ENCODE measurements at regions not wholly inside any gene's neighbourhood (a gene's known extent, or its start where the extent isn't known, plus 50 kb on each side); places are given as distances from the start of the nearest gene placed in this dataset.

GRCh38 chr6:91781946-91782345, 1195.1 kb upstream of the MAP3K7 start:
- TF ChIP-seq CTCF (optimal IDR thresholded peaks at IDR 0.05 in 1 of 3, IDR thresholded peaks at IDR 0.05 in 1 of 3, conservative IDR thresholded peaks at IDR 0.05 in 1 of 3; ENCODE audit: extremely low read depth in 1 of 3, insufficient read depth in 2 of 3, low read length in 3 of 3) (peak in 1 of 3 experiments; percentile 18), EZH2 (IDR thresholded peaks at IDR 0.05; ENCODE audit: low read length) (no peak)

Data from keratinocyte (primary cell).